Astrocyte (in vitro differentiated cells and primary cell): ENCODE measurements at regions not wholly inside any gene's neighbourhood (a gene's known extent, or its start where the extent isn't known, plus 50 kb on each side); places are given as distances from the start of the nearest gene placed in this dataset.

Experiments used
- DNase-seq: peaks from one replicate; pipeline ENCODE4 v3.0.0-alpha.2; 2010; ENCODE audit warnings: low read depth
- FAIRE-seq: peaks from 2 replicates; lab custom pipeline; 2011; peaks lifted over from hg19 to GRCh38; lab: Jason Lieb, UNC
- H2AFZ ChIP-seq: 2 replicates; pipeline ENCODE4 v1.6.0; 2012; ENCODE audit warnings: low read depth, low read length, inconsistent platforms
- H3K27ac ChIP-seq: 2 replicates; pipeline ENCODE4 v1.5.1; 2011; ENCODE audit warnings: low read depth, low read length, inconsistent platforms
- H3K27me3 ChIP-seq: 2 replicates; pipeline ENCODE4 v1.6.0; 2011; ENCODE audit warnings: low read length, inconsistent platforms; ENCODE audit not compliant: insufficient read depth
- H3K36me3 ChIP-seq: 2 replicates; pipeline ENCODE4 v1.5.1; 2011; ENCODE audit warnings: low read length, inconsistent platforms; ENCODE audit not compliant: insufficient read depth
- H3K4me1 ChIP-seq: 2 replicates; pipeline ENCODE4 v1.5.1; 2011; ENCODE audit warnings: low read length, inconsistent platforms; ENCODE audit not compliant: insufficient read depth
- H3K4me2 ChIP-seq: 2 replicates; pipeline ENCODE4 v1.6.0; 2012; ENCODE audit warnings: low read length, inconsistent platforms
- H3K4me3 ChIP-seq: 2 replicates; pipeline ENCODE4 v1.5.1; 2011; ENCODE audit warnings: low read depth, mild to moderate bottlenecking, low read length, inconsistent platforms; ENCODE audit not compliant: insufficient read depth
- H3K79me2 ChIP-seq: 2 replicates; pipeline ENCODE4 v1.6.0; 2012; ENCODE audit warnings: mild to moderate bottlenecking, low read length, inconsistent platforms; ENCODE audit not compliant: insufficient read depth
- H3K9ac ChIP-seq: 2 replicates; pipeline ENCODE4 v1.6.0; 2012; ENCODE audit warnings: mild to moderate bottlenecking, low read length, inconsistent platforms
- H3K9me3 ChIP-seq: 2 replicates; pipeline ENCODE4 v1.5.1; 2012; ENCODE audit warnings: low read depth, mild to moderate bottlenecking, low read length, inconsistent platforms; ENCODE audit not compliant: insufficient read depth
- H4K20me1 ChIP-seq: 2 replicates; pipeline ENCODE4 v1.6.0; 2012; ENCODE audit warnings: low read length, inconsistent platforms; ENCODE audit not compliant: insufficient read depth
- H3K27ac Mint-ChIP-seq: one replicate; pipeline ENCODE4 v1.8.0; 2021; ENCODE audit warnings: mild to moderate bottlenecking, mixed read lengths; ENCODE audit not compliant: unreplicated experiment
- H3K27me3 Mint-ChIP-seq: one replicate; pipeline ENCODE4 v1.8.0; 2021; ENCODE audit warnings: low read depth, mixed read lengths; ENCODE audit not compliant: unreplicated experiment
- H3K36me3 Mint-ChIP-seq: one replicate; pipeline ENCODE4 v1.8.0; 2021; ENCODE audit warnings: low read depth, mixed read lengths; ENCODE audit not compliant: unreplicated experiment
- H3K4me1 Mint-ChIP-seq: one replicate; pipeline ENCODE4 v1.8.0; 2021; ENCODE audit warnings: low read depth, mixed read lengths; ENCODE audit not compliant: unreplicated experiment
- H3K4me3 Mint-ChIP-seq: one replicate; pipeline ENCODE4 v1.8.0; 2021; ENCODE audit warnings: mild to moderate bottlenecking, moderate library complexity, mixed read lengths; ENCODE audit not compliant: unreplicated experiment
- H3K9me3 Mint-ChIP-seq: one replicate; pipeline ENCODE4 v1.8.0; 2021; ENCODE audit warnings: mild to moderate bottlenecking, mixed read lengths; ENCODE audit not compliant: unreplicated experiment
- CTCF ChIP-seq: IDR thresholded peaks from 2 replicates; pipeline ENCODE4 v1.5.1; 2011; ENCODE audit warnings: low read depth, mild to moderate bottlenecking, inconsistent platforms, low read length, moderate library complexity; ENCODE audit not compliant: insufficient read depth
- EZH2 ChIP-seq: IDR thresholded peaks from 2 replicates; pipeline ENCODE4 v1.6.1; 2012; ENCODE audit warnings: mild to moderate bottlenecking, low read length, inconsistent platforms; ENCODE audit not compliant: insufficient read depth

- Histone ChIP-seq H3K9ac (no peak overlapping the region), H3K4me1 (peaks cover 9% of the 10 kb centered on the region), H2AFZ (peak overlapping the region; percentile 61), H4K20me1 (no peaks in the 10 kb centered on the region), H3K4me2 (peak overlapping the region; percentile 35), H3K36me3 (no peaks in the 10 kb centered on the region), H3K4me3 (no peak overlapping the region), H3K79me2 (no peaks in the 10 kb centered on the region), H3K9me3 (no peaks in the 10 kb centered on the region), H3K27me3 (no peaks in the 10 kb centered on the region), H3K27ac (peak overlapping the region; percentile 66)
- Mint-ChIP-seq H3K27ac (peak overlapping the region; percentile 89), H3K4me1 (peaks cover 9% of the 10 kb centered on the region), H3K9me3 (peaks cover 3% of the 10 kb centered on the region), H3K36me3 (no peaks in the 10 kb centered on the region), H3K4me3 (no peak overlapping the region), H3K27me3 (no peaks in the 10 kb centered on the region)
- TF ChIP-seq EZH2 (no peak), CTCF (no peak)
- FAIRE-seq (peak; percentile 68), DNase-seq (peak; percentile 94)
Observed at GRCh38 chr13:93066187-93066586, 160.4 kb upstream of the GPC6 start.

GRCh38 chr13:93079294-93079693 lies 147.3 kb upstream of the GPC6 start:
- Histone ChIP-seq H3K79me2 (no peaks in the 10 kb centered on the region), H3K9me3 (no peaks in the 10 kb centered on the region), H3K27ac (no peak overlapping the region), H3K36me3 (no peaks in the 10 kb centered on the region), H3K4me2 (no peak overlapping the region), H3K4me3 (no peak overlapping the region), H3K9ac (no peak overlapping the region), H3K27me3 (no peaks in the 10 kb centered on the region), H2AFZ (no peak overlapping the region), H3K4me1 (no peaks in the 10 kb centered on the region), H4K20me1 (no peaks in the 10 kb centered on the region)
- DNase-seq: peak; percentile 65
- Mint-ChIP-seq H3K4me1 (peaks cover 6% of the 10 kb centered on the region), H3K27ac (no peak overlapping the region), H3K36me3 (no peaks in the 10 kb centered on the region), H3K9me3 (no peaks in the 10 kb centered on the region), H3K27me3 (no peaks in the 10 kb centered on the region), H3K4me3 (no peak overlapping the region)
- FAIRE-seq: no peak
- no peak for TF ChIP-seq EZH2
- no peak for TF ChIP-seq CTCF

GRCh38 chr13:93080166-93080565 lies 146.4 kb upstream of the GPC6 start:
- FAIRE-seq: no peak
- Mint-ChIP-seq H3K27me3 (no peaks in the 10 kb centered on the region), H3K27ac (no peak overlapping the region), H3K9me3 (no peaks in the 10 kb centered on the region), H3K4me3 (no peak overlapping the region), H3K36me3 (no peaks in the 10 kb centered on the region), H3K4me1 (peaks cover 6% of the 10 kb centered on the region)
- Histone ChIP-seq H3K27me3 (no peaks in the 10 kb centered on the region), H3K79me2 (no peaks in the 10 kb centered on the region), H3K27ac (no peak overlapping the region), H3K9ac (no peak overlapping the region), H3K4me3 (no peak overlapping the region), H3K36me3 (no peaks in the 10 kb centered on the region), H3K9me3 (no peaks in the 10 kb centered on the region), H3K4me2 (no peak overlapping the region), H3K4me1 (no peaks in the 10 kb centered on the region), H4K20me1 (no peaks in the 10 kb centered on the region), H2AFZ (no peak overlapping the region)
- TF ChIP-seq CTCF: no peak
- no peak for TF ChIP-seq EZH2
- no peak for DNase-seq
